GM12874 (cell line): ENCODE measurements at regions not wholly inside any gene's neighbourhood (a gene's known extent, or its start where the extent isn't known, plus 50 kb on each side); places are given as distances from the start of the nearest gene placed in this dataset.

Source experiments
- CTCF ChIP-seq: IDR thresholded peaks from 2 replicates; pipeline ENCODE4 v1.5.1; 2011; ENCODE audit warnings: low read depth, mild to moderate bottlenecking, control low read depth, low read length, moderate library complexity; ENCODE audit not compliant: insufficient read depth

- no peak for TF ChIP-seq CTCF
These were observed 124.2 kb upstream of the HS6ST1 start for GRCh38 chr2:128442891-128443302.

- no peak for TF ChIP-seq CTCF
These were observed 125.6 kb upstream of the HS6ST1 start for GRCh38 chr2:128444121-128444771.

GRCh38 chr2:128444816-128445522 is 126.3 kb upstream of the HS6ST1 start:
- TF ChIP-seq CTCF: no peak

- no peak for TF ChIP-seq CTCF
These were observed 126.8 kb upstream of the HS6ST1 start for GRCh38 chr2:128445523-128445900.

GRCh38 chr2:128446049-128446873 is 127.6 kb upstream of the HS6ST1 start:
- no peak for TF ChIP-seq CTCF

- no peak for TF ChIP-seq CTCF
These were observed 128.3 kb upstream of the HS6ST1 start for GRCh38 chr2:128446874-128447537.

GRCh38 chr2:128447538-128447995 is 128.9 kb upstream of the HS6ST1 start:
- no peak for TF ChIP-seq CTCF
